GM12878 (cell line): ENCODE measurements at regions not wholly inside any gene's neighbourhood (a gene's known extent, or its start where the extent isn't known, plus 50 kb on each side); places are given as distances from the start of the nearest gene placed in this dataset.

ENCODE experiments used
- ATAC-seq: fragments of 200-7000 bp; cut with Tn5 transposase; 3 replicates; pipeline ENCODE4 v1.9.1; 2020; ENCODE audit warnings: mild to moderate bottlenecking, moderate library complexity
- BruUV-seq: library from RNA; stranded (reverse); fragments of 400-500 nt; replicated peaks from 2 replicates; lab custom pipeline; 2021; lab: Mats Ljungman, UMichigan
- CTCF ChIA-PET: fragments of 300-600 bp; sonication (Branson Sonifier 250); formaldehyde crosslinking; extraction: SDS; loops from one replicate; lab custom pipeline; 2021; ENCODE audit warnings: inconsistent platforms; lab: Yijun Ruan, JAX
- POLR2A ChIA-PET: fragments of 350-600 bp; formaldehyde crosslinking; extraction: SDS; loops from one replicate; lab custom pipeline; 2021; ENCODE audit warnings: inconsistent platforms; lab: Charles Lee
- RAD21 ChIA-PET: fragments of 300-600 bp; sonication (Branson Sonifier 250); formaldehyde crosslinking; loops from one replicate; lab custom pipeline; 2023; ENCODE audit warnings: antibody characterized with exemption; ENCODE audit not compliant: unreplicated experiment; lab: Charles Lee
- SMC1A ChIA-PET: fragments of 300-600 bp; sonication (Branson Sonifier 250); formaldehyde crosslinking; loops from one replicate; lab custom pipeline; 2023; ENCODE audit not compliant: unreplicated experiment, uncharacterized antibody; lab: Charles Lee
- DNase-seq: peaks from one replicate; pipeline ENCODE4 v3.0.0-alpha.2; 2011; ENCODE audit warnings: low read depth, low spot score
- FAIRE-seq: peaks from 3 replicates; lab custom pipeline; 2011; peaks lifted over from hg19 to GRCh38; lab: Jason Lieb, UNC
- H2AFZ ChIP-seq: 2 replicates; pipeline ENCODE4 v1.6.0; 2011; ENCODE audit warnings: low read depth, low read length, control low read depth; ENCODE audit not compliant: control insufficient read depth
- H3K27ac ChIP-seq: 2 replicates; pipeline ENCODE4 v1.5.1; 2011; ENCODE audit warnings: control low read depth; ENCODE audit not compliant: control insufficient read depth, insufficient read depth
- H3K27me3 ChIP-seq, 2 experiments: replicated peaks in 1 of 2; 2 replicates each; pipeline versions ENCODE4 v1.6.0 to v1.6.1; 2011; ENCODE audit warnings: low read length in 1 of 2; ENCODE audit not compliant: control insufficient read depth in 2 of 2, insufficient read depth in 2 of 2
- H3K36me3 ChIP-seq, 2 experiments: 2 replicates each; pipeline ENCODE4 v1.5.1; 2011; ENCODE audit warnings: low read length in 1 of 2; ENCODE audit not compliant: control insufficient read depth in 2 of 2, insufficient read depth in 2 of 2
- H3K4me1 ChIP-seq: 2 replicates; pipeline ENCODE4 v1.6.1; 2011; ENCODE audit warnings: mild to moderate bottlenecking, low read length, moderate library complexity, mixed read lengths; ENCODE audit not compliant: control insufficient read depth, insufficient read depth
- H3K4me2 ChIP-seq: 2 replicates; pipeline ENCODE4 v1.6.0; 2011; ENCODE audit warnings: control low read depth; ENCODE audit not compliant: control insufficient read depth, insufficient read depth
- H3K4me3 ChIP-seq: fragments of 200-600 bp; sonication (generic); 2 replicates; pipeline ENCODE4 v1.5.1; 2016
- H3K79me2 ChIP-seq: 2 replicates; pipeline ENCODE4 v1.6.0; 2011; ENCODE audit warnings: low read length; ENCODE audit not compliant: control insufficient read depth, insufficient read depth
- H3K9ac ChIP-seq: 2 replicates; pipeline ENCODE4 v1.8.0; 2011; ENCODE audit warnings: low read length, control low read depth, mixed read lengths; ENCODE audit not compliant: control insufficient read depth, insufficient read depth
- H3K9me3 ChIP-seq: replicated peaks from 3 replicates; pipeline ENCODE4 v1.5.1; 2011; ENCODE audit warnings: mild to moderate bottlenecking, low read length; ENCODE audit not compliant: control insufficient read depth, insufficient read depth
- H4K20me1 ChIP-seq: 2 replicates; pipeline ENCODE4 v1.6.0; 2011; ENCODE audit not compliant: control insufficient read depth, insufficient read depth
- ASH2L ChIP-seq: fragments of 300-600, 200-600 bp; sonication (generic); IDR thresholded peaks from 2 replicates; pipeline ENCODE4 v1.6.1; 2017; ENCODE audit warnings: low read depth, mild to moderate bottlenecking, borderline replicate concordance
- ATF7 ChIP-seq: fragments of 450-650 bp; IDR thresholded peaks from 2 replicates; pipeline ENCODE4 v1.6.1; 2016; ENCODE audit warnings: low read depth, mild to moderate bottlenecking
- BMI1 ChIP-seq: fragments of 450-650 bp; IDR thresholded peaks from 2 replicates; pipeline ENCODE4 v1.6.1; 2016; ENCODE audit warnings: mild to moderate bottlenecking, moderate library complexity, borderline replicate concordance
- BRCA1 ChIP-seq: IDR thresholded peaks from 2 replicates; pipeline ENCODE4 v1.6.1; 2011; ENCODE audit warnings: low read depth, low read length, improper control_type of control experiment
- CEBPZ ChIP-seq: fragments of 150-350 bp; IDR thresholded peaks from 2 replicates; pipeline ENCODE4 v1.6.1; 2016; ENCODE audit warnings: low read depth, low read length
- FOS ChIP-seq: IDR thresholded peaks from 3 replicates; pipeline ENCODE4 v1.6.1; 2011; ENCODE audit warnings: borderline replicate concordance; ENCODE audit not compliant: insufficient read length; ENCODE audit errors: extremely low read depth
- HSF1 ChIP-seq: fragments of 150-350 bp; IDR thresholded peaks from 2 replicates; pipeline ENCODE4 v1.6.1; 2014; ENCODE audit warnings: mild to moderate bottlenecking, low read depth, low read length
- LARP7 ChIP-seq: fragments of 450-650 bp; IDR thresholded peaks from 2 replicates; pipeline ENCODE4 v1.6.1; 2017; ENCODE audit warnings: mild to moderate bottlenecking
- MEF2B ChIP-seq: fragments of 450-650 bp; IDR thresholded peaks from 2 replicates; pipeline ENCODE4 v1.6.1; 2018; ENCODE audit warnings: mild to moderate bottlenecking, moderate library complexity; ENCODE audit not compliant: partially characterized antibody, poor library complexity, severe bottlenecking
- NR2C2 ChIP-seq: IDR thresholded peaks from 2 replicates; pipeline ENCODE4 v1.6.1; 2011; ENCODE audit warnings: borderline replicate concordance, low read depth; ENCODE audit not compliant: control insufficient read depth, insufficient read length
- PAX8 ChIP-seq: fragments of 450-650 bp; IDR thresholded peaks from 2 replicates; pipeline ENCODE4 v1.6.1; 2017; ENCODE audit warnings: mild to moderate bottlenecking, moderate library complexity
- POLR2AphosphoS2 ChIP-seq: IDR thresholded peaks from 2 replicates; pipeline ENCODE4 v1.6.1; 2011; ENCODE audit warnings: low read depth, mild to moderate bottlenecking, low read length, improper control_type of control experiment, moderate library complexity
- TAF1 ChIP-seq: IDR thresholded peaks from 2 replicates; pipeline ENCODE4 v1.6.1; 2011; ENCODE audit warnings: mild to moderate bottlenecking, low read depth, low read length, borderline replicate concordance
- TCF3 ChIP-seq: IDR thresholded peaks from 2 replicates; pipeline ENCODE4 v1.6.1; 2012; ENCODE audit warnings: low read depth, mild to moderate bottlenecking, low read length, borderline replicate concordance; ENCODE audit not compliant: insufficient read depth
- YY1 ChIP-seq: IDR thresholded peaks from 2 replicates; pipeline ENCODE4 v1.6.1; 2011; ENCODE audit warnings: low read depth, mild to moderate bottlenecking, low read length
- ZBTB11 ChIP-seq: fragments of 450-650 bp; formaldehyde crosslinking; IDR thresholded peaks from 2 replicates; pipeline ENCODE4 v1.5.0; 2022; ENCODE audit warnings: mild to moderate bottlenecking, missing genetic modification characterization
- ZZZ3 ChIP-seq: IDR thresholded peaks from 2 replicates; pipeline ENCODE4 v1.6.1; 2011; ENCODE audit warnings: low read depth; ENCODE audit not compliant: control insufficient read depth, insufficient read length
- WGBS: methylation state at CpG from one replicate; pipeline ENCODE4 v1.1.6; 2016; ENCODE audit warnings: low lambda C conversion rate; ENCODE audit not compliant: insufficient replicate concordance, insufficient coverage; ENCODE audit errors: missing lambda C conversion rate; 5-methylcytosine and 5-hydroxymethylcytosine counted together
- in situ Hi-C: fragments of 300-500 bp; cut with MboI; formaldehyde crosslinking; loops from 9 replicates; pipeline ENCODE4 v1.14.3; 2018; ENCODE audit warnings: mixed read lengths
- intact Hi-C: fragments of 100-400 bp; cut with micrococcal nuclease; formaldehyde crosslinking; loops from one replicate; pipeline ENCODE4 v1.14.2; 2022; ENCODE audit not compliant: unreplicated experiment

- TF ChIP-seq HSF1: no peak
- no peak for TF ChIP-seq LARP7
- no peak for TF ChIP-seq TCF3
- TF ChIP-seq YY1: no peak
- TF ChIP-seq CEBPZ: no peak
- TF ChIP-seq ATF7: no peak
- no peak for TF ChIP-seq BMI1
- no peak for TF ChIP-seq TAF1
- no peak for TF ChIP-seq ZZZ3
- TF ChIP-seq, all 136 proteins: peak for 0
These were observed 104.5 kb downstream of the VAPA start (continued) for GRCh38 chr18:10018289-10018688.

GRCh38 chr18:10020171-10020570 lies 106.4 kb downstream of the VAPA start:
- ChIA-PET SMC1A (no interaction called here), RAD21 (no interaction called here), CTCF (no interaction called here), POLR2A (no interaction called here)
- Histone ChIP-seq H3K4me2 (no peak overlapping the region), H3K9ac (no peak overlapping the region), H3K4me3 (no peak overlapping the region), H3K9me3 (no peaks in the 10 kb centered on the region), H3K27me3 (no peaks in the 10 kb centered on the region), H3K79me2 (no peaks in the 10 kb centered on the region), H4K20me1 (no peaks in the 10 kb centered on the region), H3K36me3 (no peaks in the 10 kb centered on the region), H3K4me1 (no peaks in the 10 kb centered on the region), H2AFZ (no peak overlapping the region), H3K27ac (no peak overlapping the region)
- no TSS peak for BruUV-seq
- 32% methylated on average over 6 of the region's 6 CpGs for WGBS
- FAIRE-seq (no peak), DNase-seq (no peak), ATAC-seq (no peak)
- in situ Hi-C loops (no loop called here), intact Hi-C loops (no loop called here)
- TF ChIP-seq BRCA1 (no peak), ZBTB11 (no peak), POLR2AphosphoS2 (no peak), ASH2L (no peak), LARP7 (no peak), MEF2B (no peak), FOS (no peak), PAX8 (no peak), NR2C2 (no peak)
